SH-SY5Y (cell line): ENCODE measurements at regions not wholly inside any gene's neighbourhood (a gene's known extent, or its start where the extent isn't known, plus 50 kb on each side); places are given as distances from the start of the nearest gene placed in this dataset.

Source experiments
- GATA2 ChIP-seq: IDR thresholded peaks from 2 replicates; pipeline ENCODE4 v1.6.1; 2011; ENCODE audit warnings: mild to moderate bottlenecking, low read depth, low read length
- GATA3 ChIP-seq: IDR thresholded peaks from 2 replicates; pipeline ENCODE4 v1.6.1; 2011; ENCODE audit warnings: low read depth, mild to moderate bottlenecking, low read length, moderate library complexity

GRCh38 chr5:20660588-20660987, 672.6 kb upstream of the CDH18 start:
- TF ChIP-seq GATA2 (no peak), GATA3 (no peak)
